Spleen (tissue), 11 donors: ENCODE measurements at regions not wholly inside any gene's neighbourhood (a gene's known extent, or its start where the extent isn't known, plus 50 kb on each side); places are given as distances from the start of the nearest gene placed in this dataset.

ENCODE experiments used
- DNase-seq: peaks from one replicate; pipeline ENCODE4 v3.0.0-alpha.2; 2020
- H3K27ac ChIP-seq, 8 donors: fragments of 200-600 bp; sonication (generic) in 7 of 8; 1 replicate in 4 of 8; 2 replicates in 4 of 8; pipeline versions ENCODE4 v1.5.0 to v1.8.0; 2016 to 2021; ENCODE audit warnings: inconsistent platforms in 4 of 8, mild to moderate bottlenecking in 4 of 8, moderate library complexity in 1 of 8
- H3K27me3 ChIP-seq, 7 donors: fragments of 200-600 bp; sonication (generic) in 6 of 7; replicated peaks in 1 of 7; 1 replicate in 4 of 7; 2 replicates in 3 of 7; pipeline versions ENCODE4 v1.5.0 to v1.8.0; 2016 to 2021; ENCODE audit warnings: inconsistent platforms in 3 of 7, mild to moderate bottlenecking in 1 of 7
- H3K36me3 ChIP-seq, 6 donors: fragments of 200-600 bp; sonication (generic) in 5 of 6; 1 replicate in 4 of 6; 2 replicates in 2 of 6; pipeline versions ENCODE4 v1.5.0 to v1.8.0; 2016 to 2021; ENCODE audit warnings: inconsistent platforms in 2 of 6
- H3K4me1 ChIP-seq, 6 donors: fragments of 200-600 bp; sonication (generic) in 5 of 6; 1 replicate in 3 of 6; 2 replicates in 3 of 6; pipeline versions ENCODE4 v1.5.0 to v1.8.0; 2016 to 2021; ENCODE audit warnings: inconsistent platforms in 3 of 6
- H3K4me3 ChIP-seq, 8 donors: fragments of 200-600 bp; sonication (generic) in 7 of 8; 1 replicate in 4 of 8; 2 replicates in 4 of 8; pipeline versions ENCODE4 v1.5.0 to v1.8.0; 2016 to 2021; ENCODE audit warnings: inconsistent platforms in 4 of 8, mild to moderate bottlenecking in 4 of 8, moderate library complexity in 2 of 8
- H3K9me3 ChIP-seq, 8 donors: fragments of 200-600 bp; sonication (generic) in 7 of 8; 1 replicate in 4 of 8; 2 replicates in 4 of 8; pipeline versions ENCODE4 v1.5.0 to v1.8.0; 2016 to 2021; ENCODE audit warnings: inconsistent platforms in 4 of 8
- CTCF ChIP-seq, 11 experiments: fragments of 200-600 bp in 7 of 11; fragments of 450-650 bp in 4 of 11; sonication (generic) in 4 of 11; IDR thresholded peaks in 8 of 11; conservative IDR thresholded peaks in 3 of 11; 1 replicate in 7 of 11; 2 replicates in 4 of 11; pipeline versions ENCODE4 v1.4.0 to v1.8.0; 2016 to 2021; ENCODE audit warnings: antibody characterized with exemption in 11 of 11, inconsistent platforms in 4 of 11, mild to moderate bottlenecking in 1 of 11
- POLR2A ChIP-seq, 3 donors: fragments of 450-650 bp; IDR thresholded peaks; one replicate each; pipeline ENCODE4 v1.5.1; 2017; ENCODE audit warnings: antibody characterized with exemption in 3 of 3, mild to moderate bottlenecking in 1 of 3
- POLR2AphosphoS5 ChIP-seq, 3 donors: sonication (generic); formaldehyde crosslinking; IDR thresholded peaks; one replicate each; pipeline ENCODE4 v1.5.1; 2017; ENCODE audit warnings: antibody characterized with exemption in 3 of 3
- WGBS, 5 donors: extraction: QIAGEN DNeasy Blood & Tissue Kit in 3 of 5; methylation state at CpG; one replicate each; pipeline versions ENCODE4 v1.1.5 to v1.1.7; 2013 to 2018; 5-methylcytosine and 5-hydroxymethylcytosine counted together
- intact Hi-C: fragments of 100-400 bp; cut with DNase I; formaldehyde crosslinking; loops from one replicate; pipeline ENCODE4 v1.15.0; 2023; ENCODE audit warnings: low total_unique reads
- donor health status: healthy with polysubstance abuse.
- donor health status: DM: no; HTN: no; CAD: no; lungs with moderate emphysema.
- donor health status: DM: no; HTN: no; CAD: no.
- donor health status: Bipolar disorder and iron deficiency.
- donor health status: healthy.
- donor health status: DM: no; HTN: no; CAD: no.
- donor health status: DM: yes; HTN: yes; CAD: no.

GRCh38 chr5:42036379-42036778 lies 111.3 kb downstream of the FBXO4 start:
- Histone ChIP-seq H3K36me3 (no peaks in the 10 kb centered on the region), H3K27me3 (peaks cover 0 to 16% (median 0%) of the 10 kb centered on the region in 7 donors), H3K4me1 (no peaks in the 10 kb centered on the region), H3K9me3 (no peaks in the 10 kb centered on the region), H3K27ac (no peak overlapping the region), H3K4me3 (no peak overlapping the region)
- TF ChIP-seq POLR2A (IDR thresholded peaks at IDR 0.05), result no peak
- no peak for TF ChIP-seq POLR2AphosphoS5 (IDR thresholded peaks at IDR 0.05)
- no peak for TF ChIP-seq CTCF (IDR thresholded peaks at IDR 0.05 in 8 of 11, conservative IDR thresholded peaks at IDR 0.05 in 3 of 11)
- intact Hi-C loops, result no loop called here
- WGBS, 5 donors, result 55 to 64% (median 63%) methylated on average over 5 of the region's 5 CpGs
- no peak for DNase-seq

- no peak overlapping the region for H3K27ac ChIP-seq
- WGBS, 5 donors, result 63 to 73% (median 66%) methylated on average over 3 of the region's 3 CpGs
- no peak overlapping the region for H3K4me3 ChIP-seq
- no peak for TF ChIP-seq CTCF (IDR thresholded peaks at IDR 0.05 in 8 of 11, conservative IDR thresholded peaks at IDR 0.05 in 3 of 11)
- TF ChIP-seq POLR2AphosphoS5 (IDR thresholded peaks at IDR 0.05), result no peak
- TF ChIP-seq POLR2A (IDR thresholded peaks at IDR 0.05), result no peak
- DNase-seq, result no peak
- peaks cover 0 to 16% (median 0%) of the 10 kb centered on the region in 7 donors for H3K27me3 ChIP-seq
- H3K9me3 ChIP-seq, result no peaks in the 10 kb centered on the region
- H3K36me3 ChIP-seq, result no peaks in the 10 kb centered on the region
- intact Hi-C loops, result no loop called here
- H3K4me1 ChIP-seq, result no peaks in the 10 kb centered on the region
These were observed 112.4 kb downstream of the FBXO4 start for GRCh38 chr5:42037379-42037932.

GRCh38 chr5:42043400-42043799 lies 118.3 kb downstream of the FBXO4 start:
- no peaks in the 10 kb centered on the region for H3K36me3 ChIP-seq
- DNase-seq, result no peak
- H3K4me3 ChIP-seq, result no peak overlapping the region
- peaks cover 0 to 4% (median 0%) of the 10 kb centered on the region in 7 donors for H3K27me3 ChIP-seq
- TF ChIP-seq POLR2AphosphoS5 (IDR thresholded peaks at IDR 0.05), result no peak
- no peak for TF ChIP-seq CTCF (IDR thresholded peaks at IDR 0.05 in 8 of 11, conservative IDR thresholded peaks at IDR 0.05 in 3 of 11)
- WGBS, 5 donors, result 84 to 95% (median 86%) methylated on average over 2 of the region's 2 CpGs
- intact Hi-C loops, result no loop called here
- no peak overlapping the region for H3K27ac ChIP-seq
- no peaks in the 10 kb centered on the region for H3K9me3 ChIP-seq
- H3K4me1 ChIP-seq, result no peaks in the 10 kb centered on the region

- DNase-seq, result peak; percentile 56
- H3K9me3 ChIP-seq, result no peaks in the 10 kb centered on the region
- H3K27me3 ChIP-seq, result no peaks in the 10 kb centered on the region
- H3K27ac ChIP-seq, result no peak overlapping the region
- no peaks in the 10 kb centered on the region for H3K4me1 ChIP-seq
- H3K4me3 ChIP-seq, result no peak overlapping the region
- H3K36me3 ChIP-seq, result no peaks in the 10 kb centered on the region
- 27 to 37% (median 31%) methylated on average over 5 of the region's 5 CpGs for WGBS, 5 donors
- TF ChIP-seq CTCF (IDR thresholded peaks at IDR 0.05 in 8 of 11, conservative IDR thresholded peaks at IDR 0.05 in 3 of 11) (peak; percentile 45 to 75 (median 68)), POLR2AphosphoS5 (IDR thresholded peaks at IDR 0.05) (no peak), POLR2A (IDR thresholded peaks at IDR 0.05) (no peak)
- intact Hi-C loops, result loop anchor here (5.0 kb wide), 1 partner anchor 200 kb away; no protein-coding TSS in a partner anchor
These were observed 132.2 kb downstream of the FBXO4 start for GRCh38 chr5:42057254-42057690.
